Adipose tissue (tissue), 3 donors: ENCODE measurements at regions not wholly inside any gene's neighbourhood (a gene's known extent, or its start where the extent isn't known, plus 50 kb on each side); places are given as distances from the start of the nearest gene placed in this dataset.

Experiments used
- H3K27ac ChIP-seq: one replicate; pipeline ENCODE4 v1.5.1; 2013; ENCODE audit warnings: low read depth, low read length
- WGBS, 3 donors: extraction: QIAGEN DNeasy Blood & Tissue Kit; methylation state at CpG; one replicate each; pipeline ENCODE4 v1.1.7; 2013; 5-methylcytosine and 5-hydroxymethylcytosine counted together
- donor health status: healthy with polysubstance abuse.
- donor health status: Bipolar disorder and iron deficiency.
- donor health status: healthy.

GRCh38 chr6:14735956-14736486 lies 509.8 kb upstream of the JARID2 start:
- WGBS, 3 donors, result 57 to 92% (median 90%) methylated on average over 1 of the region's 1 CpG
- H3K27ac ChIP-seq, result no peak overlapping the region

DNA sequence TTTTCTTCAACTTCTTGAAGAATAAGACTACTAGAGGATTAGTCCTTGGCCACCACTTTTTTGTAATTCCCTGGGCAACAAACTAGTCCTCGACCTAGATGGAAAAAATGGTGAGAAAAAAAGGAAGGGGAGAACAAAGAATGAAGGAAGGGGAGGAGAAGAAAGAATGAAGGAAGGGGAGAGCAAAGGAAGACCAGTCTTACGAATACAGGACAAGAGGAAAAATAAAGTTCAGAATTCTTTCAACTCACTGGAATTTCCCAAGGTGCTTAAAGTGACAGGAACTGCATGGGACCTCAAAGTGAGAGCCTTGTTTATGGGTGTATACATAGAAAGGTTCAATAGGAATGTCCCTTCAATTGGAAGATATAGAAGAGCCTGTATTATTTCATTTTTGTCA lies 509.3 kb upstream of the JARID2 start:
- no peak overlapping the region for H3K27ac ChIP-seq
- 63 to 88% (median 81%) methylated on average over 2 of the region's 2 CpGs for whole genome bisulfite sequencing, 3 donors

DNA sequence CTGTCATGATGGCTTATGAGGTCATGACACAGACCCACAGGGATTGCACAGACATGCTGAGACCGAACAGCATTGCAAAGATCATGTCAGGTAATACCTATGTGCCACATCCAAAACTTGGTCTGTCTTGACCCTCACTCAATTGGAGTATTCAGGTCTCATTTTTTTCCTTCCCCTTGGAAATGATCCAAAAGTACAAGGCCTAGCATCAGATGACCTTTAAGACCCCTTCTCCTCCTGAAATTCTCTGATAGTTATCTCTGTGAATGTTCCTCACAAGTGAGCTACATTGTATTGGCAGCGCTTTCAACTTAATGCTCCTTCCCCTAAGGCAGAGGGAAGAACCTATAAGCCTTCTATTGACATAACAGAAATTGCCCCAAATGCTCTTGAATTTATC lies 507.4 kb upstream of the JARID2 start:
- H3K27ac ChIP-seq, result no peak overlapping the region
- 92 to 94% (median 93%) methylated on average over 2 of the region's 2 CpGs for WGBS, 3 donors

- WGBS, 3 donors, result 35 to 71% (median 70%) methylated on average over 5 of the region's 5 CpGs
- no peak overlapping the region for H3K27ac ChIP-seq
Observed at GRCh38 chr6:14738933-14739332, 506.9 kb upstream of the JARID2 start.

DNA sequence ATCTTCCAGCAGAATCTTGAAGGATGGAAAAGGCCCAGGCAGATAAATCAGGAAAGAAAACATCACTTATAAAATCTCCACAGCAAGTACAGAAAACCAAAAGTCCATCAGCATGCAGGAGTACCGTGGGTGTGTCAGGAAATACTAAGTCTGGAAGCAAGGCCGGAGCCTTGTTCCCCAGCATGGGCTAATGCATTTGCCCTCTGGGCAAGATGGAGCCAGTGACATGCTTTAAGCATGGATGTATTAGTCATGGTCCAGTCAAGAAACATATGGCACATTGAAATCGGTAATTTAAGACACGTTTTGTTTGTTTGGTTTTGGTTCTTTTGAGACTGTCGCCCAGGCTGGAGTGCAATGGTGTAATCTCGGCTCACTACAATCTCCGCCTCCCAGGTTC lies 506.0 kb upstream of the JARID2 start:
- WGBS, 3 donors, result 80 to 87% (median 86%) methylated on average over 6 to 7 of the region's 7 CpGs
- no peak overlapping the region for H3K27ac ChIP-seq

DNA sequence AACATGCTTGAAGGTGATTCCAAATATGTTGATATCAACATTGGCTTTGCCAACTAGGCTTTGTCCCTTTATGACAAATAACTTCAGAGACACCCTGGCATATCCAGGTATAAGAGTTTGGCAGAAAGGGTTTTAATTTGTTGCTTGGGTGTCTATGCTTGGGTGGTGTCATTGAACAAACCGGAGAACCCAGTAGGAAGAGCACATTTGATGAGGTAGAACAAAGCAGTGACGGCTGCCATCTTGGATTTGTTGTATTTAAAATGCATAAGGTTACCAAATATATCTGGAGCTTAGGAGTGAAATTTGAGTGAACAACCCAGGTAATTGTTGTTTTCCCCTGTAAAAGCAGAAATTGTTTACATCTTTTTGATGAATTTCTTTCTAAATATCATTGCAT lies 503.7 kb upstream of the JARID2 start:
- WGBS, 3 donors, result 86 to 99% (median 98%) methylated on average over 2 of the region's 2 CpGs
- no peak overlapping the region for H3K27ac ChIP-seq

DNA sequence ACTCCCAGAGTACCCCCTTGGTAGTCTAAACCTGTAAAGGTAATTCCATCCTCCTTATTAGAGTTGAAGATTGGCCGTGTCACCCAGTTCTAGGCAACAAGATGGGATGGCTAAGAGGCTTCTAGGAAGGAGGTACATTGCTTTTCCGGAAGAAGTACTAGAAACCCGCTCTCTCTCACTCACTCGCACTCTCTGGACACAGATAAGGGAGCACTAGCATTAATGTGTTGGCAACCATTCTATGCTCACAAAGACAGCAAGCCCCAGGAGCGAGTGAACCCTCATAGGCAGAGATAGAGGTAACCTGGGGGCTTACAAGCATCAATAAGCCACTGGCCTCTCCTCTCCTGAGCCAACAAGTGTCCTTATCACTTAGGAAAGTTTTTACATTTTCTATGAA lies 503.2 kb upstream of the JARID2 start:
- 85 to 98% (median 97%) methylated on average over 5 of the region's 5 CpGs for WGBS, 3 donors
- no peak overlapping the region for H3K27ac ChIP-seq

DNA sequence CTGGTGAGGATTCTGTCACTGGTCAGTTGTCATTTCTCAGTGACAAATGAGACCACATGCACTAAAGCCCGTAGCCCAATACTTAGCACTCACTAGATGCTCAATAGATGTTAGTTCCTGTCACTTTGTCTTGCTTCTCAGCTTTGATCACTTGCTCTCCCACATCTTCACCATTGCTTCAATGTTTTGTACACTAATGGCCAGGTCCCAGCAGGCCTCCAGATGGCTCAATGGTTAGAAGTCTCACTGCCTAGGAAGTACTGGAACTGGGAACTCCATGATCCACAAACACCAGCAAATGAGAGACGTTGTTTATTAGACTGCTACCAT lies 502.8 kb upstream of the JARID2 start:
- 79 to 84% (median 80%) methylated on average over 2 of the region's 2 CpGs for WGBS, 3 donors
- H3K27ac ChIP-seq, result no peak overlapping the region

DNA sequence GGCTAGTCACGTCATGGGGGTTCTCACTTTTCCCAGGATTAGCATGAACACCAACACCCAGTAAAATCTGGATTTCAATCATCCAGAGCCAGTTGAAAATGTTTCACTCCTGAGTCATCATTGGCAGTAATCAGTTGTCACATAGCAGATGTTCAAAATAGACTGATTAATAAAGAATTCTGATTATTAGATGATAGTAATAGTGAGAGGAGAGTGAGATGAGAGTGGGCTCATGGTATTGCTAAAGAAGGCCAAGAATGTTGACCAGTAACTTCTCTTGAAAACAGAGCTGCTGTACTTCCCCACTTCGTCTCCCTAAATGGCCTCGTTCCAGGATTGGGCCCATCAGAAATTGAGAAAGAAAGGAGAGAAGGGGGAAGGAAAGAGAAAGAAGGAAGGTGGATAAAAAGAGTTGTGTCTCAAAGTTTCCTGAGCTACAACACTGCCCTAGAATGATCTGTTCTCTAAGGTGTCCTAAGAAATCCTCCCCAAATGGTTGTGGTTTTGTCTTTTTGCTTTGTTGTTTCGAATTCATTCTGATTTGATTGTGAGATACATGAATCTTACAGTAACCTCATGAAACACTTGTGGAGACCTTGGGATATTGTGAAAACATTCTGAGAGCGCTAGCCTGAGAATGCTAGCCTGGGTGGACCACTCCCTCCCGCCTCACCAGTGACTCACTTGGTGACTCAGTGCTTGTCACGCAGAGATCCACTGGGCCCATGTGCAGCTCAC lies 502.2 kb upstream of the JARID2 start:
- no peak overlapping the region for H3K27ac ChIP-seq
- 48 to 68% (median 57%) methylated on average over 7 of the region's 7 CpGs for WGBS, 3 donors

- WGBS, 3 donors, result 91 to 96% (median 94%) methylated on average over 3 of the region's 3 CpGs
- no peak overlapping the region for H3K27ac ChIP-seq
Observed at GRCh38 chr6:14744212-14744556, 501.7 kb upstream of the JARID2 start.

GRCh38 chr6:14746139-14746837 lies 499.6 kb upstream of the JARID2 start:
- H3K27ac ChIP-seq, result no peak overlapping the region
- 70 to 97% (median 84%) methylated on average over 2 of the region's 2 CpGs for WGBS, 3 donors

GRCh38 chr6:14747881-14748520 lies 497.9 kb upstream of the JARID2 start:
- no peak overlapping the region for H3K27ac ChIP-seq
- WGBS, 3 donors, result 66 to 83% (median 68%) methylated on average over 3 of the region's 3 CpGs

GRCh38 chr6:14748679-14749078 lies 497.2 kb upstream of the JARID2 start:
- 60 to 80% (median 76%) methylated on average over 4 of the region's 4 CpGs for WGBS, 3 donors
- H3K27ac ChIP-seq, result no peak overlapping the region

GRCh38 chr6:14750059-14750661 lies 495.7 kb upstream of the JARID2 start:
- 56 to 94% (median 94%) methylated on average over 6 of the region's 6 CpGs for WGBS, 3 donors
- no peak overlapping the region for H3K27ac ChIP-seq

DNA sequence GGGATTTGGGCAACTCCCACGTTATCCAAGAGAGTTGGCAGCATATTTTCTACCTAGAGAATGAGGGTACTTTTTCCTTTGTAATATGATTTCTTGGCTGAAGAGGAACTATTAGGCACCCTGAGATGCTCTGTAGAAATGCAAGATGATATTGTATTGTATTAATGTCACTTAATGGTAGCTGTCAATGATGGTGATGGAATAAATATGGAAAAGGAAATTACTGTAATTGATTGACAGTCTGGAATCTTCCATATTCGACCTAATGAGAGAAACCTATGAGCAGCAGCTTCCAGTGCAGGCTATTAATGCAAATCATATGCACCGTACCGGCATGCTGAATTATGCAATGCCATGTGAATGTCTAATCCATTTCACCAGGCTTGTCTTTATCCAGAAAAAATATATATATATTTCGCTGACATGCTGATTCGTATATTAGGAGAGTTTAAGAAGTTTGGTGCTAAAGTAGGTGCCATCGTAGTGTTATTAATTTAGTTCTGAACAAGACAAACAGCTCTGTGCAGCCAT lies 494.2 kb upstream of the JARID2 start:
- no peak overlapping the region for H3K27ac ChIP-seq
- whole genome bisulfite sequencing, 3 donors, result 73 to 83% (median 75%) methylated on average over 7 of the region's 7 CpGs

- H3K27ac ChIP-seq, result no peak overlapping the region
- WGBS, 3 donors, result 89 to 92% (median 91%) methylated on average over 22 of the region's 22 CpGs
Observed at GRCh38 chr6:14754751-14755513, 490.9 kb upstream of the JARID2 start.

- H3K27ac ChIP-seq, result no peak overlapping the region
- WGBS, 3 donors, result 87 to 94% (median 92%) methylated on average over 3 of the region's 3 CpGs
Observed at GRCh38 chr6:14756340-14756739, 489.5 kb upstream of the JARID2 start.

GRCh38 chr6:14757014-14757413 lies 488.9 kb upstream of the JARID2 start:
- no peak overlapping the region for H3K27ac ChIP-seq
- 91 to 98% (median 92%) methylated on average over 1 of the region's 1 CpG for WGBS, 3 donors
